GM12892 (cell line): ENCODE measurements at regions not wholly inside any gene's neighbourhood (a gene's known extent, or its start where the extent isn't known, plus 50 kb on each side); places are given as distances from the start of the nearest gene placed in this dataset.

Experiments
- POLR2A ChIP-seq: IDR thresholded peaks from 2 replicates; pipeline ENCODE4 v1.6.1; 2011; ENCODE audit warnings: low read depth, low read length, control low read depth
- POLR2AphosphoS5 ChIP-seq: IDR thresholded peaks from 2 replicates; pipeline ENCODE4 v1.6.1; 2011; ENCODE audit warnings: low read depth, low read length, control low read depth

DNA sequence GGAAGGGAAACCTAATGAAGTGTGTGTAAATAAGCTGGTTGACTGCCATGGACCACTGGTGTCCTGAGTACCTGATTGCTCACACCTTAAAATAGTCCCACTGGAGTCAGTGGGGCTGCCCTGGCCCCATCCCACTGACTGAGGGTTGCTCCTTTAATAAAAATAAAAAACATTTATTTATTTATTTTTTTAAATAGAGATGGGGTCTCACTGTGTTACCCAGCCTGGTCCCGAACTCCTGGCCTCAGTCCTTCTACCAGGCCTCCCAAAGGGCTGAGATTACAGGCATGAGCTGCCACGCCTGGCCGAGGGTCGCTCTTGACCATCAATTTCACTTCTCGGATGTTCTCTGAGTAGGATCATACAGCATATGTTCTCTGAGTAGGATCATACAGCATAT, 394.2 kb upstream of the IRX2 start:
- TF ChIP-seq POLR2AphosphoS5, result no peak
- TF ChIP-seq POLR2A, result no peak
